Suprapubic skin (tissue), 3 donors: ENCODE measurements at regions not wholly inside any gene's neighbourhood (a gene's known extent, or its start where the extent isn't known, plus 50 kb on each side); places are given as distances from the start of the nearest gene placed in this dataset.

Experiments used
- EP300 ChIP-seq: sonication (generic); formaldehyde crosslinking; IDR thresholded peaks from one replicate; pipeline ENCODE4 v1.6.1; 2017; ENCODE audit warnings: antibody characterized with exemption
- POLR2A ChIP-seq, 2 donors: fragments of 450-650 bp; IDR thresholded peaks; one replicate each; pipeline ENCODE4 v1.6.1; 2017; ENCODE audit warnings: antibody characterized with exemption in 2 of 2, mild to moderate bottlenecking in 2 of 2, moderate library complexity in 2 of 2
- TF ChIP-seq, protein P1 (sequence below), 2 donors: fragments of 200-600 bp in 1 of 2; fragments of 450-650 bp in 1 of 2; sonication (generic) in 1 of 2; IDR thresholded peaks; one replicate each; pipeline ENCODE4 v1.5.1; 2016 to 2019; ENCODE audit warnings: antibody characterized with exemption in 2 of 2, mild to moderate bottlenecking in 1 of 2, moderate library complexity in 1 of 2

DNA sequence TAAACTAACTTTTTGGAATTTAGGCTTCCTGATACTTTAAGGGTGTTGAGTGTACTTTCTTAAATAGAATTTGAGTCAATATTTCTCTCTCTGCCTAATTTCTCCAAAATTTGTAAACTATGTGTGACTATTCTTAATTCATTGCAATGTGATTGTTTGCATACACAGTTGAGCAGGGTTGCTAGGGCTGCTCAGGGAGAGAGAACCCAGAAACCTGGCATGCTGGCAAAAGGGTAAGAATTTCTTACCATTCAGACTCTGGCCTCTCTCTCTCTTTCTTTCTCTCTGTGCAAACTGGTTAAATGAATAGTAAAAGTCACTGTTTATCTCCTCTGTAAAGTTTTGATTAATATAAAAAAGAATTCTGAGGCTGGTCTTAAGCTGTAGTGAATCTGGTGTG is 51.0 kb upstream of the NAMPT start:
- TF ChIP-seq, protein P1, sequence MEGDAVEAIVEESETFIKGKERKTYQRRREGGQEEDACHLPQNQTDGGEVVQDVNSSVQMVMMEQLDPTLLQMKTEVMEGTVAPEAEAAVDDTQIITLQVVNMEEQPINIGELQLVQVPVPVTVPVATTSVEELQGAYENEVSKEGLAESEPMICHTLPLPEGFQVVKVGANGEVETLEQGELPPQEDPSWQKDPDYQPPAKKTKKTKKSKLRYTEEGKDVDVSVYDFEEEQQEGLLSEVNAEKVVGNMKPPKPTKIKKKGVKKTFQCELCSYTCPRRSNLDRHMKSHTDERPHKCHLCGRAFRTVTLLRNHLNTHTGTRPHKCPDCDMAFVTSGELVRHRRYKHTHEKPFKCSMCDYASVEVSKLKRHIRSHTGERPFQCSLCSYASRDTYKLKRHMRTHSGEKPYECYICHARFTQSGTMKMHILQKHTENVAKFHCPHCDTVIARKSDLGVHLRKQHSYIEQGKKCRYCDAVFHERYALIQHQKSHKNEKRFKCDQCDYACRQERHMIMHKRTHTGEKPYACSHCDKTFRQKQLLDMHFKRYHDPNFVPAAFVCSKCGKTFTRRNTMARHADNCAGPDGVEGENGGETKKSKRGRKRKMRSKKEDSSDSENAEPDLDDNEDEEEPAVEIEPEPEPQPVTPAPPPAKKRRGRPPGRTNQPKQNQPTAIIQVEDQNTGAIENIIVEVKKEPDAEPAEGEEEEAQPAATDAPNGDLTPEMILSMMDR (IDR thresholded peaks at IDR 0.05): no peak
- no peak for TF ChIP-seq EP300
- TF ChIP-seq POLR2A (IDR thresholded peaks at IDR 0.05): no peak
